OCI-LY1 (cell line): ENCODE measurements at regions not wholly inside any gene's neighbourhood (a gene's known extent, or its start where the extent isn't known, plus 50 kb on each side); places are given as distances from the start of the nearest gene placed in this dataset.

Source experiments
- H2AFZ ChIP-seq: fragments of 200-600 bp; sonication (generic), shearing (Covaris generic); 2 replicates; pipeline ENCODE4 v1.6.0; 2014; ENCODE audit warnings: antibody characterized with exemption, mild to moderate bottlenecking, low read length
- H3F3A ChIP-seq: fragments of 200-600 bp; sonication (generic), shearing (Covaris generic); 2 replicates; pipeline ENCODE4 v1.6.0; 2014; ENCODE audit warnings: mild to moderate bottlenecking, antibody characterized with exemption, low read length, moderate library complexity; ENCODE audit not compliant: insufficient read depth
- H3K27ac ChIP-seq: fragments of 200-600 bp; sonication (generic); 2 replicates; pipeline ENCODE4 v1.5.1; 2014; ENCODE audit warnings: low read length, mixed run types, mild to moderate bottlenecking, low read depth; ENCODE audit not compliant: poor library complexity, severe bottlenecking
- H3K27me3 ChIP-seq: fragments of 200-600 bp; sonication (generic); 2 replicates; pipeline ENCODE4 v1.6.0; 2014; ENCODE audit warnings: antibody characterized with exemption, mild to moderate bottlenecking, low read length, moderate library complexity; ENCODE audit not compliant: insufficient read depth
- H3K36me3 ChIP-seq: fragments of 200-600 bp; sonication (generic); 2 replicates; pipeline ENCODE4 v1.6.1; 2014; ENCODE audit warnings: mild to moderate bottlenecking, antibody characterized with exemption, low read length, moderate library complexity, mixed read lengths; ENCODE audit not compliant: insufficient read depth
- H3K4me1 ChIP-seq: fragments of 200-600 bp; sonication (generic); 2 replicates; pipeline ENCODE4 v1.5.1; 2014; ENCODE audit warnings: mild to moderate bottlenecking, low read length, moderate library complexity; ENCODE audit not compliant: insufficient read depth, severe bottlenecking
- H3K4me2 ChIP-seq: fragments of 200-600 bp; sonication (generic), shearing (Covaris generic); 2 replicates; pipeline ENCODE4 v1.6.1; 2014; ENCODE audit warnings: low read length
- H3K4me3 ChIP-seq: fragments of 200-600 bp; sonication (generic); 2 replicates; pipeline ENCODE4 v1.5.1; 2014; ENCODE audit warnings: low read length, low read depth, mild to moderate bottlenecking, mixed read lengths; ENCODE audit not compliant: poor library complexity, severe bottlenecking
- H3K79me2 ChIP-seq: fragments of 200-600 bp; shearing (Covaris generic); 2 replicates; pipeline ENCODE4 v1.6.1; 2016; ENCODE audit warnings: mixed run types, low read length, mixed read lengths; ENCODE audit not compliant: insufficient read depth
- H3K9ac ChIP-seq: fragments of 200-600 bp; sonication (generic), shearing (Covaris generic); 2 replicates; pipeline ENCODE4 v1.6.1; 2014; ENCODE audit warnings: mild to moderate bottlenecking, low read length, mixed read lengths
- H3K9me2 ChIP-seq: fragments of 200-600 bp; sonication (generic), shearing (Covaris generic); 2 replicates; pipeline ENCODE4 v1.6.1; 2014; ENCODE audit warnings: low read depth, mild to moderate bottlenecking, low read length, mixed read lengths
- H3K9me3 ChIP-seq: fragments of 200-600 bp; shearing (Covaris generic); 2 replicates; pipeline ENCODE4 v1.6.1; 2014; ENCODE audit warnings: low read length, mixed read lengths
- H4K20me1 ChIP-seq: fragments of 200-600 bp; sonication (generic), shearing (Covaris generic); 2 replicates; pipeline ENCODE4 v1.6.0; 2016; ENCODE audit warnings: mild to moderate bottlenecking, low read length; ENCODE audit not compliant: insufficient read depth
- CTCF ChIP-seq: fragments of 200-600 bp; sonication (generic), shearing (Covaris generic); IDR thresholded peaks from 2 replicates; pipeline ENCODE4 v1.5.1; 2017; ENCODE audit warnings: mild to moderate bottlenecking, antibody characterized with exemption, low read length, moderate library complexity, mixed read lengths
- EZH2 ChIP-seq: fragments of 200-600 bp; sonication (generic), shearing (Covaris generic); IDR thresholded peaks from 2 replicates; pipeline ENCODE4 v1.8.0; 2017; ENCODE audit warnings: borderline replicate concordance, mixed run types, mild to moderate bottlenecking, antibody characterized with exemption, low read length, moderate library complexity, mixed read lengths

GRCh38 chr19:28858933-28859332, 354.0 kb downstream of the UQCRFS1 start:
- Histone ChIP-seq H3K9me2 (no peaks in the 10 kb centered on the region), H3K36me3 (no peaks in the 10 kb centered on the region), H3F3A (no peaks in the 10 kb centered on the region), H3K4me1 (no peaks in the 10 kb centered on the region), H3K9me3 (no peaks in the 10 kb centered on the region), H3K27ac (no peak overlapping the region), H2AFZ (no peak overlapping the region), H3K9ac (no peak overlapping the region), H3K4me3 (no peak overlapping the region), H4K20me1 (no peaks in the 10 kb centered on the region), H3K4me2 (no peak overlapping the region), H3K27me3 (no peaks in the 10 kb centered on the region), H3K79me2 (no peaks in the 10 kb centered on the region)
- TF ChIP-seq EZH2 (no peak), CTCF (no peak)

- Histone ChIP-seq H3K9me2 (no peaks in the 10 kb centered on the region), H3K4me3 (no peak overlapping the region), H3K36me3 (no peaks in the 10 kb centered on the region), H3K27ac (no peak overlapping the region), H3K27me3 (no peaks in the 10 kb centered on the region), H3K4me1 (no peaks in the 10 kb centered on the region), H3K79me2 (no peaks in the 10 kb centered on the region), H3K4me2 (no peak overlapping the region), H4K20me1 (no peaks in the 10 kb centered on the region), H3F3A (no peaks in the 10 kb centered on the region), H3K9me3 (no peaks in the 10 kb centered on the region), H2AFZ (no peak overlapping the region), H3K9ac (no peak overlapping the region)
- TF ChIP-seq EZH2 (no peak), CTCF (no peak)
These were observed 355.0 kb downstream of the UQCRFS1 start for GRCh38 chr19:28857967-28858366.

GRCh38 chr19:28855216-28855615, 357.7 kb downstream of the UQCRFS1 start:
- Histone ChIP-seq H3F3A (no peaks in the 10 kb centered on the region), H3K27ac (no peak overlapping the region), H3K4me1 (no peaks in the 10 kb centered on the region), H2AFZ (no peak overlapping the region), H3K27me3 (no peaks in the 10 kb centered on the region), H3K4me3 (no peak overlapping the region), H3K36me3 (no peaks in the 10 kb centered on the region), H3K4me2 (no peak overlapping the region), H3K79me2 (no peaks in the 10 kb centered on the region), H4K20me1 (no peaks in the 10 kb centered on the region), H3K9me3 (no peaks in the 10 kb centered on the region), H3K9ac (no peak overlapping the region), H3K9me2 (no peaks in the 10 kb centered on the region)
- TF ChIP-seq EZH2 (no peak), CTCF (no peak)
